Activated T-helper 2 cell treated with anti-CD3 and anti-CD28 coated beads, Interferon-gamma antibody, Interleukin-2, Interleukin-4, amounts not matched to agents 10 μg/mL and 5 μg/mL and 100 μg/mL, durations not matched to agents 14 hours and 24 hours and 36 hours (primary cell): ENCODE measurements at regions not wholly inside any gene's neighbourhood (a gene's known extent, or its start where the extent isn't known, plus 50 kb on each side); places are given as distances from the start of the nearest gene placed in this dataset.

Experiments
- DNase-seq: peaks from one replicate; pipeline ENCODE4 v3.0.0; 2021; ENCODE audit warnings: low spot score
- H3K27ac Mint-ChIP-seq: one replicate; pipeline ENCODE4 v1.8.0; 2021; ENCODE audit warnings: mixed read lengths
- H3K27me3 Mint-ChIP-seq: one replicate; pipeline ENCODE4 v1.8.0; 2021; ENCODE audit warnings: low read depth, mixed read lengths
- H3K36me3 Mint-ChIP-seq: one replicate; pipeline ENCODE4 v1.8.0; 2021; ENCODE audit warnings: low read depth, mixed read lengths
- H3K4me1 Mint-ChIP-seq: one replicate; pipeline ENCODE4 v1.8.0; 2021; ENCODE audit warnings: low read depth, mixed read lengths
- H3K4me3 Mint-ChIP-seq: one replicate; pipeline ENCODE4 v1.8.0; 2021; ENCODE audit warnings: low read depth, mild to moderate bottlenecking, moderate library complexity, mixed read lengths
- H3K9me3 Mint-ChIP-seq: one replicate; pipeline ENCODE4 v1.8.0; 2021; ENCODE audit warnings: mixed read lengths
- intact Hi-C: fragments of 100-400 bp; cut with micrococcal nuclease; formaldehyde crosslinking; loops from one replicate; pipeline ENCODE4 v1.15.1; 2023

DNA sequence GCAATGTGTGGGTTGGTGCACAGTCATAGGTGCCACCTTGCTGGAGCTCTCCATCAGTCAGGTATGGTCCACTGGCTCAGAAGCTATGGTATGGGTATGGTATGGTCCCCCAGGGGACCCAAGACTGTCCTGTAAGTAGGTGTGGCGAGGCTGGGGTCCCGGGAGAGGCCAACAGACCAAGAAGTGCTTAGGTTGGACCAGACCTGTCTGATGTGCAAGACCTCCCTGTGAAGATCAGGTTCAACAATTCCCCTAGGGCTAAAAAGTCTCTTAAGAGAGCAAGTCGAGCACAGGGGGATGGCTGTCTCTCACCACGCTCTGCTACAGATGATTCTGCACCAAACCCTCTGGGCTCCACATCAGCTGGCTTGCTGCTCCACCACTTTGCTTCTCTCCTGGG is 1145.0 kb downstream of the RPA4 start:
- H3K9me3 Mint-ChIP-seq, result peaks cover 5% of the 10 kb centered on the region
- H3K27ac Mint-ChIP-seq, result no peak overlapping the region
- no peaks in the 10 kb centered on the region for H3K4me1 Mint-ChIP-seq
- intact Hi-C loops, result no loop called here
- no peaks in the 10 kb centered on the region for H3K36me3 Mint-ChIP-seq
- no peak for DNase-seq
- no peak overlapping the region for H3K4me3 Mint-ChIP-seq
- no peaks in the 10 kb centered on the region for H3K27me3 Mint-ChIP-seq

DNA sequence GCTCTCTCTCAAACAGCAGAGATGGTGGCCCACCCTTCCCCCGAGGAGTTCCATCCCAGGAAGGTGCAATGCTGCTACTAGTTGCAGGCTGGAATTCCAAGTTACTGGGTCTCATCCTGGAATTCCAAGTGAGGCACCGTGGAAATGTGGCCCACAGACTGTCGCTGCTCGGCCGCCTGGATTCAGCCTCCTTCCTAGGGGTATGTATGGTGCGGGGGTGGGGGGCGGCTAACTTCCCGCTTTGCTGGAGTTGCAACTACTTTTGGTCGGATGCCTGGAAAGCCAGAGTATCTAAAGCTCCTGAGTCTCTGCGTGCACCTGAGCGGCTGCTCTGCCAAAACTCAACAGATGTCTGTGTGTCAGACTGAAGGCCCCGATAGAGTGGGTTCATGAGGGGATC is 1146.2 kb downstream of the RPA4 start:
- Mint-ChIP-seq H3K4me3 (no peak overlapping the region), H3K27ac (no peak overlapping the region), H3K27me3 (no peaks in the 10 kb centered on the region), H3K36me3 (no peaks in the 10 kb centered on the region), H3K4me1 (no peaks in the 10 kb centered on the region), H3K9me3 (peaks cover 5% of the 10 kb centered on the region)
- intact Hi-C loops, result no loop called here
- DNase-seq, result no peak

DNA sequence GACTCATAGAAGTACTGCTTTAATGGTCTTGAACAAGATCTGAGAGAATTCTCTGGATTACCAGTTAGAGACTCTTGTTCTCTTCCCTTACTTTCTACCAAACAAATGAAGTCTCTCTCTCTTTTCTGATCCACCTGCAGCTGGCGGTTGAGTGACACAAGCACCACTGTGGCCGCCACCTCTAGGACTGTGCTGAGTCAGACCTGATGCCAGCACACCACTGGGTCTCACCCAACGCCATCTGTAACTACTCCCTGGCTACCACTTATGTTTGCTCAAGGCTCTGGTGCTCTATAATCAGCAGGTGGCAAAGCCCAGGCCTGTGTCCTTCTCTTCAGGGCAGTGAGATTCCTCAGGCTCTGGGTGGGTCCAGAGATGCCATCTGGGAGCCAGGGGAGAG is 1173.5 kb downstream of the RPA4 start:
- intact Hi-C loops, result no loop called here

DNA sequence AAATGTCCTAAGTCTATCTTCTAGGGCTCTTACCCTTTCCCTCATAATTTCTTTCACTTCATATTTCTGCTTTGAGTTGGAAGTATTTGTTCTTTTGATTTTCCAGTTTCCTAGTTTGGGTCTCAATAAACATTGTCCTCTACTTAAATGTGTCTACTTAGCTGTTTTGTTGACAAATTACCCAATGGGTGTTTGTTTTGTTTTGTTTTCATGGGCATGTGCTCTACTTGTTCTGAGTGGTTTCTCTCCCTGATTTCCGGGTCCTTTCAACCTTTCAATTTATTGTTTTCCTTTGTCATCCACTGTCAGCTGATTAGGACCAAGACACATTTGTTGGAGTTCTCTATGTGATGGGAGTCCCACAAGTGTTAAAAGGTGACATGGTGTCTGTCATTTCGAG is 1181.4 kb downstream of the RPA4 start:
- Mint-ChIP-seq H3K4me3 (no peak overlapping the region), H3K27me3 (no peaks in the 10 kb centered on the region), H3K4me1 (no peaks in the 10 kb centered on the region), H3K9me3 (no peaks in the 10 kb centered on the region), H3K36me3 (no peaks in the 10 kb centered on the region), H3K27ac (no peak overlapping the region)
- no peak for DNase-seq
- intact Hi-C loops, result no loop called here

More for the DNA sequence above, 1173.5 kb downstream of the RPA4 start:
- Mint-ChIP-seq H3K36me3 (no peaks in the 10 kb centered on the region), H3K9me3 (peaks cover 25% of the 10 kb centered on the region), H3K27ac (no peak overlapping the region), H3K4me1 (no peaks in the 10 kb centered on the region), H3K27me3 (no peaks in the 10 kb centered on the region), H3K4me3 (no peak overlapping the region)
- no peak for DNase-seq

DNA sequence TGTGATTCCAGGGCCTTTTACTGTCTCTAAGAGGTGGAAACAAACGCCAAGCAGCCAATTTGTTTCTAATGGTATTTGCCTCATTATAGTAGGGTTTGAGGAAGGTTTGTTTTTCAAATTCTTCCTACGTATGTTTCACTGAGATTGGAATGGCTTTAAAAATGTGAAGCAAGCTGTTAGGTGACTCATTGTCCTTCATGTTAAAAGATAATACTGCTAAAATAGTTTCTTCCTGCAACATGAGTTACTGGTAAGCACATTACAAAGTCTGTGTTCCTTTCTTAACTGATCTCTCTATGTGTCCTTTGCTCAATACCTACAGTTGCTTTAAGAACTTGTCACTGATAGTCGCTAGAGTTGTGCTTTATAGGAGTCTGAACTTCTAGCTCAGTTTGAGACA is 1183.9 kb downstream of the RPA4 start:
- H3K4me1 Mint-ChIP-seq, result no peaks in the 10 kb centered on the region
- no peak overlapping the region for H3K4me3 Mint-ChIP-seq
- H3K36me3 Mint-ChIP-seq, result no peaks in the 10 kb centered on the region
- H3K9me3 Mint-ChIP-seq, result no peaks in the 10 kb centered on the region
- no peaks in the 10 kb centered on the region for H3K27me3 Mint-ChIP-seq
- intact Hi-C loops, result no loop called here
- no peak for DNase-seq
- H3K27ac Mint-ChIP-seq, result no peak overlapping the region

DNA sequence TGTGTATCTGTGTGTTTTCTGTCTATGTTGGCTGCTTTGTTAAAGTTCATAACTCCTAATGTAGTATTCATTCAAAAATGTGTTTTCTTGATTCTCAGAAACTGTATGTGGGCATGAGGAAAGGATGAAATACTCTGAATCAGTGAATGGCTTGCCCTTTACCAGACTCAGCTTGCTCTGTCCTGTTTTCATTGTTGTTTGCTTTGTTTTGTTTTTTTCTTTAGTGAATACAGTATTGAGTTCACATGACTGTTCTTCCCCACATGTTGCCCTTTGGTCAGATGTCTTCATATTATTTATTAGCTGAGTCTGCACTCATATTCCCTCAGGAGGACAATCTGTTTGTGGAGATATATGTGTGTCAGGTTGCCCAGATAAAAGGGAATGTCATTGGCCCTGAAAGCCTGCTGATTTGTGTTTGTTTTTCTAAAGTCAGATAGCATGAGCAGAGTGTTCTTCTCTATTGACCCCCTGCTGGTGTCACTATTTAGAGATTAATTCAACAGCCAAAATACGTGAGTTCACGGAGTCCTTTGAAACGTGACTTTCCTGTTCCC is 1184.4 kb downstream of the RPA4 start:
- H3K9me3 Mint-ChIP-seq, result no peaks in the 10 kb centered on the region
- H3K27me3 Mint-ChIP-seq, result no peaks in the 10 kb centered on the region
- no peaks in the 10 kb centered on the region for H3K36me3 Mint-ChIP-seq
- H3K4me1 Mint-ChIP-seq, result no peaks in the 10 kb centered on the region
- H3K27ac Mint-ChIP-seq, result no peak overlapping the region
- no peak for DNase-seq
- intact Hi-C loops, result no loop called here
- no peak overlapping the region for H3K4me3 Mint-ChIP-seq

DNA sequence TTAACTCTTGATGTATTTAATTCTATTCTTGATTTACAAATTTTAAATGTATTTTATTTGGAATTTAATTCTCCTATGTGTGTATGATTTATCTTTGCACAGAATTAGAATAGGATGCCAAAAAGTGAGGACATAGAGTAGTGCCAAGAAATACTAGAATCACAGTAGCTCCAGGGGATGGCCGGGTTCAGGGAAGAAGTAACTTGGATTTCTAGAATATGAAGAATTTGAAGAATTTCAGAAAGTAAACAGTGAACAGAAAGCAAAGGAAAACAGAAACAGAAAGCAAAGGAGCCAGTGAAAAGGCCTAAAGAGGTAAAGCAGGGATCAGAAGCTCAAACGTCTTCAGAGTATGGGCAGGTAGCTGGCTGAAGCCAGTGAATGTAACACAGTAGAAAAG is 1187.6 kb downstream of the RPA4 start:
- no peaks in the 10 kb centered on the region for H3K27me3 Mint-ChIP-seq
- no peak overlapping the region for H3K27ac Mint-ChIP-seq
- H3K9me3 Mint-ChIP-seq, result no peaks in the 10 kb centered on the region
- no peak for DNase-seq
- H3K36me3 Mint-ChIP-seq, result no peaks in the 10 kb centered on the region
- intact Hi-C loops, result no loop called here
- no peaks in the 10 kb centered on the region for H3K4me1 Mint-ChIP-seq
- no peak overlapping the region for H3K4me3 Mint-ChIP-seq

DNA sequence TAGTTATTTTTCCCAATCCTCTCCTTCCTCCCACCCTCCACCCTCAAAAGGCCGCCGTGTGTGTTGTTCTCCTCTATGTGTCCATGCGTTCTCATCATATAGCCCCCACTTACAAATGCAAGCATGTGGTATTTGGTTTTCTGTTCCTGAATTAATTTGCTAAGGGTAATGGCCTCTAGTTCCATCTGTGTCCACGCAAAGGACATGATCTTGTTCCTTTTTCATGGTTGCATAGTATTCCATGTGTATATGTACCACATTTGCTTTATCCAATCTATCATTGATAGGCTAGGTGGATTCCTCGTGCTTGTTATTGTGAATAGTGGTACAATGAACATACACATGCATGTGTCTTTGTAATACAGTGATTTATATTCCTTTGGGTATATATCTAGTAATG is 1193.7 kb downstream of the RPA4 start:
- Mint-ChIP-seq H3K4me1 (no peaks in the 10 kb centered on the region), H3K27me3 (no peaks in the 10 kb centered on the region), H3K36me3 (no peaks in the 10 kb centered on the region), H3K27ac (no peak overlapping the region), H3K9me3 (peaks cover 10% of the 10 kb centered on the region), H3K4me3 (no peak overlapping the region)
- no peak for DNase-seq
- intact Hi-C loops, result no loop called here

DNA sequence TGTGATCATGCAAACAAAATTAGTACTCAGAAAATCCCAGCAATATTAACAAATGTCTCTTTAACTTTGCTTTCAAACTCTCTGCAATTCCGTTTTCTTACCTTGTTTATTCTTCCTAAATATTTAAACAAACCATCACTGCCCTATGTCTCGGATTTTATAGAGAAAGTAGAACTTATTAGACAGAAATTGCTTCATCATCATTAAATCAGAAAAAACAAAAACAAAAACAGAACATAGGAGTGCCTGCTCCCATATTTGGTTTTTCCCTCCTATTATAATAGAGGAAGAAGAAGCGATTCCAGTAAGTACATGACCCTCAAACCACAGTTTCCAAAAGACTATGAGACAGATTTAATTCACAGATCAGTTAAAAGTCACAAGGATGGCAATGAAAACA is 1228.0 kb downstream of the RPA4 start:
- DNase-seq, result no peak
- Mint-ChIP-seq H3K27me3 (no peaks in the 10 kb centered on the region), H3K9me3 (peaks cover 3% of the 10 kb centered on the region), H3K27ac (no peak overlapping the region), H3K4me1 (no peaks in the 10 kb centered on the region), H3K4me3 (no peak overlapping the region), H3K36me3 (no peaks in the 10 kb centered on the region)
- intact Hi-C loops, result no loop called here

DNA sequence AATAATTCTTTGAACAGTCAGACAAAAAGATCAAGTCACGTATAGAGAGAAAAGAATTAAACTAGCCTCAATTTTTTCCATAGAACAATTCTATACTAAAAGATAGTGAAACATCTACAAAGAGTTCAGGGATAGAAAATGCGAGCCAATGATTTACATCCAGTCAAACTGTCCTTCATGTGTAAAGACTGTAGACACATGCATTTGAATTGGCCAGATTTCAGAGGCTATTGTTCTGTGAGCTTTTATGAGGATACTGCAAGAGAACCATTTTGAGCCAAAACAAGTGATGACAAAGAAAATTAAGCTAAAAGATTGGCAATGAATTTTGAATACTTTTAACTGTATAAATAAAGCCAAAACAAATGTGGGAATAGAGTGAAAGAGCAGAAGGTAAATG is 1230.3 kb downstream of the RPA4 start:
- Mint-ChIP-seq H3K27ac (no peak overlapping the region), H3K27me3 (no peaks in the 10 kb centered on the region), H3K9me3 (peaks cover 3% of the 10 kb centered on the region), H3K4me1 (no peaks in the 10 kb centered on the region), H3K4me3 (no peak overlapping the region), H3K36me3 (no peaks in the 10 kb centered on the region)
- intact Hi-C loops, result no loop called here
- DNase-seq, result no peak

DNA sequence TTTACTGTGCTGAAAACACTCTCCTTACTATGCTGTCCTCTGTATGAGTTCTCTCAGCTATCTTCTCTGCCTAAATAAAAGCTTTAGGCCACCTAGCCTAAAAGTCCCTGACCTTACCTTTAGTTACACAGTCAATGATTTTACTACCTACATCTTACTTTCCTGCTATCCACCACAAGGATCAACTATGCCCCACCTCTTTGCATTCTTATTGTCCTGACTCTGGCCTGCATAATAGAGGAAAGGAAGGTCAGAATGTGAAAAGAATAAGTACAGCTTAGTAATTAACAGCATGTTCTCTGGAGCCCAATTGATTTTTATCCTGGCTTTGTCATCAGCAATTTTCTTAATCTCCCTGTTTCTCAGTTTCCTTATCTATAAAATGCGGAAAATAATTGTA is 1257.8 kb downstream of the RPA4 start:
- H3K9me3 Mint-ChIP-seq, result peaks cover 6% of the 10 kb centered on the region
- H3K4me1 Mint-ChIP-seq, result no peaks in the 10 kb centered on the region
- DNase-seq, result no peak
- intact Hi-C loops, result no loop called here
- no peak overlapping the region for H3K27ac Mint-ChIP-seq
- no peak overlapping the region for H3K4me3 Mint-ChIP-seq
- no peaks in the 10 kb centered on the region for H3K27me3 Mint-ChIP-seq
- H3K36me3 Mint-ChIP-seq, result no peaks in the 10 kb centered on the region

DNA sequence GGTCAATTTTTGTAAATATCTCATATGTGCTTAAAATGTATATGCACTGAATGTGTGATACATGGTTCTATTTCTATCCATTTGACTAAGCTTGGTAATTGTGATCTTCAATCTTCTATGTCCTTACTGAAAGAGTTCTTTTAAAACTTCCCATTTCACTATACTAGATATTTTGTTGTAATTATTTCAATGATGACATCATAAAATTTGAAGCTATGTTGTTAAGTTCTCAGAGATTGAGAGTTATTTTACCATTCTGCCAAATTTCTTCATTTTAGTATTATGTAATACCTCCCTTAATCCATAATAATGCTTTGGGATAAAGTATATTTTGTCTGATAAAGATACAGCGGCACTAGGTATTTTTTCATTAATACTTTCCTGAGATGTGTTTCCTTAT is 1307.3 kb downstream of the RPA4 start:
- Mint-ChIP-seq H3K4me1 (no peaks in the 10 kb centered on the region), H3K27me3 (no peaks in the 10 kb centered on the region), H3K4me3 (no peak overlapping the region), H3K27ac (no peak overlapping the region), H3K36me3 (no peaks in the 10 kb centered on the region), H3K9me3 (no peaks in the 10 kb centered on the region)
- intact Hi-C loops, result no loop called here
- no peak for DNase-seq

DNA sequence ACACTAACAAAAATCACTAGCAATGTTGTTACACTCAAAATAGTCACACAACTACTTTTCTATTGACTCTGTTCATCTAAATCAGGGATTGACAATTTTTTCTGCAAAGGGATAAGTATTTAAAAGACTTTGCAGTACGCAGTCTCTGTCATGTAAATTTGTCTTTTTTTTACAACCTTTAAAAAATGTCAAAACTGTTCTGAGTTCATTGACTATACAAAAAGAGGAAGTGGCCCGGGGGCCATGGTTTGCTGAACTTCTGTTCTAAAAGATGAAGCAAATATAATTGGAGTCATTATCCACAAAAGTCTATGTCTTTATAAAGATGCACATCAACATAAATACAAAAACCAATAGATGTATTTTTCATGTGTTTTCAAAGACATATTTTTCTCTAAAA is 1310.3 kb downstream of the RPA4 start:
- intact Hi-C loops, result no loop called here
- Mint-ChIP-seq H3K4me1 (no peaks in the 10 kb centered on the region), H3K4me3 (no peak overlapping the region), H3K27ac (no peak overlapping the region), H3K27me3 (no peaks in the 10 kb centered on the region), H3K36me3 (no peaks in the 10 kb centered on the region), H3K9me3 (peaks cover 5% of the 10 kb centered on the region)
- DNase-seq, result no peak

DNA sequence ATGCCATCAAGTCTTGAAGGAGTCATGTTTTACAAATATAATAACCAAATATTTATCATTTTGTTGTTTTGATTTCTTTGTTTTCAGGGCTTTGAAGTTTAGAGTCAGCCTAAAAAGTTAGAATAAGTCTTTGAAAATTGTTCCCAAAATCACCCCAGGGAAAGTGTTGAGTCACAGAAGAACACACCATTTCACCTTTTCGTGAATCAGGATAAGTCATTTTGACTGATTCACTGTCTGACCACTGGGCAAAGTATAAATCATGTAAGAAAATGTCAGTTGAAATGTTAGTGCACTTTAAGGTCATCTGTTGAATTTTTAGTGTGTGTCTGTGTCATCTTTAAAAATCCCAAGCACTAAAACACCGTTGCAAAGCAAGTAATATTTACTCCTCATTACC is 1320.1 kb downstream of the RPA4 start:
- Mint-ChIP-seq H3K27ac (no peak overlapping the region), H3K27me3 (no peaks in the 10 kb centered on the region), H3K36me3 (no peaks in the 10 kb centered on the region), H3K9me3 (peaks cover 8% of the 10 kb centered on the region), H3K4me1 (no peaks in the 10 kb centered on the region), H3K4me3 (no peak overlapping the region)
- intact Hi-C loops, result no loop called here
- DNase-seq, result no peak
